Inflammatory macrophage treated with lipopolysaccharide for 1 hour (primary cell): ENCODE measurements at regions not wholly inside any gene's neighbourhood (a gene's known extent, or its start where the extent isn't known, plus 50 kb on each side); places are given as distances from the start of the nearest gene placed in this dataset.

Experiments
- DNase-seq, 2 donors: peaks; one replicate each; pipeline ENCODE4 v3.0.0-alpha.2; 2020 to 2022

DNA sequence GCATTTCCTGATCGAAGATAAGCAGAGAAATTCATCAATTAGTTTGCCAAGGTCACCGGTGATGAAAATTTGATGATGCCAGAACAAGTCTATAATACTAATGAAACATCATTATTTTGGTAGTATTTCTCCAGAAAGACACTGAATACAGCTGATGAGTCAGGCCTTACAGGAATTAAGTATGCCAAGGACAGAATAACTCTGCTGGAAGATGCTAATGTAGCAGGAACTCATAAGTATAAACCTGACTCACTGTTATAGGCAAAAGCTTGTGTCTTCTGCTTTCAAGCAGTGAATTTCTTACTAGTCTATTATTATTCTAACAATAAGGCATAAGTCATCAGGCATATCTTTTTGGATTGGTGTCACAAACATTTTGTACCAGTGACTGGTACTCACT is 1825.1 kb upstream of the IGFBP7 start:
- DNase-seq = no peak

DNA sequence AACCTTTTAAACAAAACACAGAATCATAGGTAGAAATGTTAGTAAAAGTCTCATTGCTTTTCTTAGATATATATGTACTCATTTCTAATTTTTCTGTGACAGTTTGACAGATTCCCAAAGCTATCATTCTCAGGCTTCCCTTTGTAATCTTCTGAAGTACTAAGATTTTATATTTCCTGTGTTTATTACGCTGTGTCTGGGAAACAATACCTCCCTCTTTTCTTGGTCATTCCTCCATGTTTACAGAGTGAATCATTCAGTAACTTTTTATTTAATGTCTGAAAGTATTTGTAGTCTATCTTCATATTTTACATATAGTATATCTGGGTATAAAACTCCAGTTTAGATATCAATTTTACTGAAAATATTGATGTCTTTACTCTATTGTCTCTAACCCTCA is 1826.3 kb upstream of the IGFBP7 start:
- DNase-seq = no peak

DNA sequence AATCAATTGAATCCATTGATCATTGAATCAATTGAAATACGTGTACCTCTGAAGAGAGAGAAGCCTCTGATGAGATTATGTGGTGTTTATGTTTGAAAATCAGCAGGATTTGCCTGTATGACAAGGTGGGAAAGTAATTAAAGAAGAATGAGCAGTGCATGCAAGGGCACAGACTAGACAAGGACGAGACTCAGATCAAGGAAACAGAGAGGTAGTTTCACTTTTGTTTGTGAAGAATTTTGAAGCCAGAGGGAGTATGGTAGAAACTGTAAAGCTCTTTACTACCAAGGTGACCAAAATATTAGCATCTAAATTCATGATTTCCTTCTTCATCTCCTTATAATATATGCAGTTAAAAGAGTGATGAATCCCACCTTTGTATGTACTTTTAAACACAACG is 1830.0 kb upstream of the IGFBP7 start:
- no peak for DNase-seq

DNA sequence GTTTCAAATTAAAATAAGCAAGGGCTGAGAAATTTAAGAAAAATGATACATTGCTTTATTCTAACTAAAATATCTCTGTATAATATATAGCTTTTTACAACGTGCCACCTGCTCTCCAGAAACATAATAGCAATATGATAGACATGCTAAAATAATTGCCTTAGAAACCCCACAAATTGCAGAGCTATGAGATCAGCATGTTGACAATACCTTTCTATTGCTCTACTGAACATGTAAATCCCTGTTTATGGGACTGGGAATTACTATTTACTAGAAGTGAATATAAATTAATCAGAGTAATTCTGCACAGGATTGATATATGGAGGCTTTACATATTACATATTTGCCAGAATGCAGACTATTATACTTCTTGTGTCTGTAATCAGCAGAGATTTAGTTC is 1831.1 kb upstream of the IGFBP7 start:
- DNase-seq = no peak

DNA sequence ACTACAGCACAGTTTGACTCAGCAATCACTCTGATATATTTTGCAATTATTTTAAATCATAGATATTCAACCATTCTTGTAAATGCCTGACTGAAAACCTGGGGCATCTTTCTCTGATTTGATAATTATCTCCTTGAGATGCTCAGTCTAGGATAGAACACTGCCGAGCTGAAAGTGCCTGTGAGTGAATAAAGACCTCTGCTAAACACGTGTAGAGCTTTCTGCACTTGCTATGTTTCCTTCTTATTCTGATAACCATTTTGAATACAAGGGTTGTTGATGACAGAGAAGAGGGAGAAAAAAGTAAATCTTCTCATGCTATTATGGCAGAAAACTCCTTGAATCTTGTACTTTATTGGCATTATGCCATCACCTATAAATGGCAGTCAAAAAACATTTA is 1843.4 kb upstream of the IGFBP7 start:
- no peak for DNase-seq

DNA sequence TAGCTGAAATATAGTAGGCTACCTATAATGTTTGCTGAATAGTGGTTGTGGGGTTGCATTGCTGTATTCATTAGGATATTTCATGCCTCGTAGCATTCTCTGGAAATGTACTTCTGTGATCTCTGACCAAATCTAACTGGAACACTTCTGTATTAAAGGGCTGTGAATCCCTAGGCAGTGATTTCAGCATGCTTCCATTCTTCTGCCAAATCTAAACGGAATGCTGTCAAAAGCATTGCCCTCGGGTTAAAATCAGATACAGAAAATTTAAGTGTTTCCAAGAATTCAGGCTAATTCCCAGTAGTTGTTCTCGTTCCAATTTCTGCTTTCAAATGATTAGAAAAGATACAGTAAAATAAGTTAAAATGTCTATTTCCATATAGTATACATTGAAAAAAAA is 1847.5 kb upstream of the IGFBP7 start:
- DNase-seq = no peak

DNA sequence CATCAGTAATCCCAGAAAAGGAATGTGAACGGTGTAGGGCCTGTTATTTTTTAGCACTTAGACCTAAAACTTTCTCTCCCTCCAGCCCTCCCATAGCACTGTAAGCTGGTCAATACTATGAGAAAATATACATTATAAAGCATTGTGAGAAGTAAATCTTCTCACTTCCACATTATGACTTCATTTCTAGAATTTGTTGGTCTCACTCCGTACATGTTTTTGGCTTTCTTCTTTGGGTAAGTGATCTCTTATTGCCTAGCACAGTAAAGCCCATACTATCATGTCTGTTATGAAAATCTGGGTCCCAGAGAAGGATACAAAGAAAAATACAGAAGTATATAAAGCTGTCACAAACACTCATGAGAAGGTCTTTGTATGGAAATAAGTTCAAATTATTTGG is 1851.1 kb upstream of the IGFBP7 start:
- no peak for DNase-seq

DNA sequence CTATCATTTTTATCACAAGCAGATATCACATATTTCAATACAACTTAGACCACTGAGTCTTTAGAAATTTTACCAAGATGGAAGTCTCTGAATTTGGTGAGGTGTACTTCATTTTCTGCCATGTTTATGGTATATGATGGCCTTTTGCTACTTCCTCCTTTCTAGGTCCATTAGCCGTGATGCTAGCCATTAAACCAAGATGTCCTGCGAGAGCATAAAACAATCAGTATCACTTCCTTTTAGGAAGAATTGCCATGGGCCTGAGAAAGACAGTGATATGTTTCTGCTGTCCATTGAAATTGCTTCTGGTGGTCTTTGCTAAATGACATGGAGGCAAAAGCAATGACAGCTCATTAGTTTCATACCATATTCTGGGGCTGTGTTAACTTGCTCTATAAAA is 1851.7 kb upstream of the IGFBP7 start:
- no peak for DNase-seq

DNA sequence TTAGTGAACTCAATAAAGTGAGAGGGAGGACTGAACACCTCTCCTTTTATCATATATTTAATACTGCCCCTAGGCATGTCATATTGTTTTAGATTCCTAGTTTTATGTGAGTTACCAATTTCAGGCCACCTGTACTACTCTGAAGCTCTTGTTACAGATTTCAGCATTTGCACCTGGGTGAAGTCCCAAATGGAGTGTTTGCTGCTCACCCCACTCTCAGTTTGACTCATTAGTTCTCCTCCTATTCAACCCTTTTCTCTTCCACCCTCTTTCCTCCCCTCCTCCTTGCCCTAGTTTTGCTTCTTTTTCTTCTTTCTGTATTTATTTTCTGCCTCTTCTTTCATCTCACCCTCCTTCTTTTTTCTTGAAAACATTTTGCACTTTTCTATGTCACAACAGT is 1852.2 kb upstream of the IGFBP7 start:
- DNase-seq = no peak

DNA sequence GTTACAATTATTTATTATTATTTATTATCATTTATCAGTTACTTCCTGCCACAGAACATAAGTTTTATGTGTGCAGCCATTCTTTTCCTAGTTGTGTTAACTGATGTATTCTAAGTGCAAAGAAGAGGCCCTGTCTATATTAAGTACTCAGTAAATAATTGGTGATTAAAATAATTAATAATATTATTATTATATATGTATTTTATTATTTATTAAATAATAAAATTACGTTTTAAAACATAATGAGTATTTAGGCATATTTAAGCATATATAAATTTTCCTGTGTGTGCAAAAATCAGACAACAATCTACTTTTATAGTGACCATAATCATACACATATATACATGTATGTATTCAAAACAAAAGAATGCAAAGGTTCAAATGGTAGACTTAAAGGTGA is 1871.6 kb upstream of the IGFBP7 start:
- no peak for DNase-seq

DNA sequence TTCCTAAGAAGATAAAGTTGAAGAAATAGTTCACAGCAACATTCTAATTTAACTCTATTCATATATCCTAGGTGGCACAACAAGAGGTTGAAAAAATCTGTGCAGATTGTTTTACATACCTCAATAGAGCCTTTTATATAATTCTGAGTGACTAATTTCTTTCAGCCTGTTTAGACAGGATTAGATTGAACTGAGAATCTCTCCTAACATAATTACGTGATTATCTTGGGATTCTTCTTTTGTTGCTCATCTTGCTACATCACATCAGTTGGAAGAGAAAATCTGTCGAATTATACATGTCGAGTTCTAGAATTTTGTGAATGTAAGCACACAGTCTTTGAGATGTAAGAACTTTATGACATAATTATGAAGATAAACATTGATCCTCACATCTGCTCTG is 1873.7 kb upstream of the IGFBP7 start:
- no peak for DNase-seq

DNA sequence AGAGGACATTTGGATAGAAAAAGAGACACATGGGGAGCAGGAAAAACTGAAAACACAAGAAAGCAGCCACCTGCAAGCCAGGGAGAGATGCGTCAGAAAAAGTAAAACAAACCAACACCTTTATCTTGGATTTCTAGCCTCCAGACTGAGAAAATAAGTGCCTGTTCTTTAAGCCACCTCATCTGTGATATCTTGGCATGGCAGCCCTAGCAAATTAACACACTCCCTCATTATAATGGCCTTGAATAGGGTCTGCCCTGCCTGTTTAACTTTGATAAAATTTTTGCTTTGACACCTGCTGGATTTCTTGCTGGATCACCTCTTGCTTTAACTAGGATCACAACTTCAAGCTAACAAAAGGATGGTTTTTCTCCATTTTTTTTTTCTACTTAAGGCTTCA is 1892.0 kb upstream of the IGFBP7 start:
- no peak for DNase-seq

DNA sequence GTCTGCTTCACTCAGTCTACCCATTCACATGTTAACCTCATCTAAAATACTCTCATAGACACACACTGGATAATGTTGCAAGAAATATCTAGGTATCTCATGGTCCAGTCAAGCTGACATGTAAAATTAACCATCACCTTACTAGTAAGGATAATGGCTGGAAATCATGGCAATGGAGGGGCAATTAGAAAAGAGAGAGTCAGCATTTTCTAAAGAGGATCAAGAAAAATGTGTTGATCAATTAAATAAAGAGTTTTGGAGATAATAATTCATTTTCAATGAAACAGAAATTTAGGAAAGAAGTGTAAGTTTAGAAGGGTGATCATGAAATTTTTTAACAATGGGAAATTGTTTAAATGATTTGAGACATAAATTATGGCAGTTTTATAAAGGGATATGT is 1914.1 kb upstream of the IGFBP7 start:
- no peak for DNase-seq

DNA sequence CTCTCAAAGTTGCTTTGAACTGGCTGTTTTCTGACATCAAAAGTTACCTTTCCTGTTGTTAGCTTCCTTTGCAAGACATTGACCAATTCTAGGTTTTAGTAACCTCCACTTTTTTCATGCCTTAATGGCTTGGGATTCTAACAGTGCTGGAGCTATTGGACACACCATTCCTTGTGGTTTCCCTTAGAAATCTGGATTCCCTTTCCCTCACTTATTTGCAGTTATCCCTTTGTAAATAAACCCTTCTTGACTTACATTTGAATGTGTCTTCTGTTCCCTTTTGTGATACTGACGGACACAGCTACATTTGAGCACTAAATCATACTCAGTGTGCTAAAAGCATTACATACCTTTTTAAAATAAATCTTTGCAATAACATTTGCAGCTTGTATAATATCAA is 1927.6 kb upstream of the IGFBP7 start:
- DNase-seq = no peak

DNA sequence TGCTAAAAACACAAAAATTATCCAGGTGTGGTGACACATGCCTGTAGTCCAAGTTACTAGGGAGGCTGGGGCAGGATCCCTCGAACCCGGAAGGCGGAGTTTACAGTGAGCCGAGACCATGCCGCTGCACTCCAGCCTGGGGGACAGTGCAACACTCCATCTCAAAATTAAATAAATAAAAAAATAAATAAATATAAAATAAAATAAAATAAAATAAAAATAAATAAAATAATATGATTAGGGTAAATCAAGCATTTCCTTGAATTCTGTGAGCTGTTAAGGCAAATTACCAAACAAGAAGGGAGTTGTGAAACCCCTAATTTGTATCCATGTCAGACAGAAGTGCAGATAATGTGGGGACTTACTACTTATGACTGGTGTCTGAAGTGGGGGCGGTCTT is 1928.9 kb upstream of the IGFBP7 start:
- DNase-seq = no peak

DNA sequence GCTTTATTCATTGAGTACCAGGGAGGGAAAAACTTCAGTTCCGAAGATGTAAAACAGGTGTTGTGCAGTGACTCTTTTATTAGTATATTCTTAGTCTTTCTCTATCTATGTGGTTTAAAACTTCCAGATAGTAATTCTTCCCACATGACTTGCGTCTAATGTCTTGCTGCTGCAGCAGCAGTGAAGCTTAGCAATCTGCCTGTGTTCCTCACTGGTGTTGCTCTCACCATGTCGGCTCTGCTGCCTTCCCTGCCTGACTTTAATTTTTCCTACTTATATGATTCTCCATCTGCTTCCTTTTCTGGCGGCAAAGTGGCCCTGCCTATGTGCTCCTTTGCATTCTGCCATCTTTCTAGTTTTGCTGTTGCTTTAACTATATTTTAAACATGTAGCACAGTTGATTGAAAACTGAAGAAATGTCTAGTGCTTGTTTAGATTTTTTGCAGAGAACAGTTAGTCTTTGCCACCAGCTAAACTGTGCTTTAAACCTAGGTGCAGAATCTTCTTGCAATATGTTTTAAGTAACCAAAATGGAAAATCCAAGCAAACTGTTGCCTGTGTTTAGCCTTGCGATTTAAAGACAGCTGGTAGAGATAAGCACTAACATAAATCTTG is 1934.2 kb upstream of the IGFBP7 start:
- DNase-seq = no peak

DNA sequence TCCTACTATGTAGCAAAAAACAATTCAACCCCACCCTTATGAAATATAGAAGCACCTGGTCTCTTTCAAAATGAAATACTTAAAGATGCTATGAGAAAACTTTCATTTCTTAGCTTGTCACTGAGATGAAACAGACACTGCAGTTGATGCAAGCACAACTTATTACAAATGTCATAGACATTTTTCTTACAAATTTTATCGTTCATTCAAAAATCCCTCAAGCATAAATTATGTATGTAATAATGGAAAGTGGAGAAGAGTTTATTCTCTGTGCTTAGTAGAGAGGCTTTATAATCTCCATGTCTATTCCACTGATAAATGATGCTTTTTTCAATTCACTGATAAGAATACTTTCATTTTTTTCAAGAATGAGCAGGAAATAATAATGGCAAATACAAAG is 1943.9 kb upstream of the IGFBP7 start:
- no peak for DNase-seq

DNA sequence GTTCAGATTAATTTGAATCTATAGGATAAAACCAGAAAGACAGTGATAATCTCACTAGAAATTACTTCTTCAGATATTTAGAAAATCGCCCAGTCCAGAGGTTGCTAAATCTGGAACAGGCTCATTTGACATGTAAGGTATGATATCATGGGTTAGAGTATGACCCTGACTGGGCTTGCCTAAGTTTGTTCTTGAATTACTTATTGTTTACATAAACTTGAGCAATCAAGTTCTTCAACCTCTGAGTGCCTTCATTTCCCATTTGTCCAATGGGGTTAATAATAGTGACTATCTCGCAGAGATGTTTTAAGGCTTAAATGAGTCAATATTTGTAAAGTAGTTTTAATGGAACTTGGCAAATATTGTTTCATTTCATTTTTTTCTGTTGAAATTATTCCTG is 1947.6 kb upstream of the IGFBP7 start:
- DNase-seq = no peak

DNA sequence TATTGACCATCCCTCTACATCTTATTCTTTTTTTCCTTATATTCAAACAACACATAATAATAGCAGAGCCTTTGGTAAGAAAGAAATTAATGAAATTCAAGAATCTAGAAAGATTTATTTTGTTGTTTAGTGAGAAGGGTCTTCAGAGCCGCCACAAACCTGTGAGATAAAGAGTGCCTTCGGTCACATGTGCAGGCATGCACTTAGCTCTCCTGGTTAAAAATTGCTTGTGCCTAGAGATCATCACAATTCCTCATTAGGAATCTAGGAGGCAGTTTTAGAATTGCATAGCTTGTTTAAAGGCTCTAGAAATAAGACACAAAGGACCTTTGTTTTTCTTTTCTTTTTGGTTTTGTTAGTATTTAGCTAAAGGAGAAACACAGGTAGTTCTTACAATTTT is 1948.4 kb upstream of the IGFBP7 start:
- DNase-seq = no peak

DNA sequence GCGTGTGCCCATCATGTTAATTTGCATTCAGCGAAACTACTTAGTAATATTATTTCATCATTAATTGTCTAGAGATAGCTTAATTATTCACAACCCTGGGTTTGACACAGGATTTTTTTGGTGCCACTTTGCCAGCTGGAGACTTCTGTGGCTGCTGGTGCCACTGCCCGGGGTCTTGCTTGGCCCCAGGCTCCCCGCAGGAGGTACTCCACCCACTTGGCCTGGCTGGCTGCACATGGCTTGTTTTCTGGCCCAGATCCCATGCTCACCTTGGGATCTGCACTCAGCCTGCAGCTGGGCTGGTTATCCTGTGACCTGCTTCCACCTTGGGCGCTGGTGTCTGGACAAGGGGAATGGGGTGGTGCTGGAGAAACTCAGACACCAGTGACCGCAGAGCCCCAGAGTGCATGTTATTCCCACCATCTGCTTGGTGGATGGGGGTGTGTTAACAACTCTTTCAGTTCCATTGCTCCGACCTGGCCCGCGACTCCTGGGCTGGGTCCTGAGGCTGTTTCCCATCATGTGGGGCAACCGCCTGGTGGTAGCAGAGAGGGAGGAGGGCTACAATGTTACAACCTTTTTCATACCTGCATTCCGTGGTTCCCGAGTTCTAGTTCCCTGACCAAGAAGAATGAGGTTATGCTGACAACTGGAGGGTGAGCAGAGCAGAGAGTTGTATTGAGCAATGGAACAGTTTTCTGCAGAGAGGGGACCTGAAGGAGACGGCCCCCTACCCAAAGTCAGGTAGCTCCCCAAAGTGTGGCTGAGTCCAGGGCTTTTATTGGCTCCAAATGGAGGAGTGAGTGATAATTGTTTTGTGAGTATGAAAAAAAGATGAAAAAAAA is 1950.0 kb upstream of the IGFBP7 start:
- DNase-seq = no peak

DNA sequence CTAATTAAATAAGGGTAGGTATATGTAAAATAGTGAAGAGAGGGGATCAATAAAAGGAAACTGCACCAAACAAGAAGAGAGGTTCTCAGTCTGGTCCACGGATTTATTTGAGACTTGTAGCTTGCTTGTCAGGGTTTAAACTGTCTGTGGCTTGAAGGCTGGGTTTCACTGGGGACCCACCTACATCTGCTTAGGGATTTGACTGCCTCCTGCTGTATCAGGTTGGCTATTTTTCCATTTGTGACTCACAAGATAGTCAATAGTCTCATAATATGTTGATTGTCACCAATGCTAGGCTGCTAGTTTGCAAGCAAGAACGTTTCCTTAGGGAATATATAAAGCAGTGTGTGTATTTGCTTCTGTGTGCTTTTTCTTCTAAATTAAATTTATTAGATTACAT is 1950.7 kb upstream of the IGFBP7 start:
- DNase-seq = no peak

DNA sequence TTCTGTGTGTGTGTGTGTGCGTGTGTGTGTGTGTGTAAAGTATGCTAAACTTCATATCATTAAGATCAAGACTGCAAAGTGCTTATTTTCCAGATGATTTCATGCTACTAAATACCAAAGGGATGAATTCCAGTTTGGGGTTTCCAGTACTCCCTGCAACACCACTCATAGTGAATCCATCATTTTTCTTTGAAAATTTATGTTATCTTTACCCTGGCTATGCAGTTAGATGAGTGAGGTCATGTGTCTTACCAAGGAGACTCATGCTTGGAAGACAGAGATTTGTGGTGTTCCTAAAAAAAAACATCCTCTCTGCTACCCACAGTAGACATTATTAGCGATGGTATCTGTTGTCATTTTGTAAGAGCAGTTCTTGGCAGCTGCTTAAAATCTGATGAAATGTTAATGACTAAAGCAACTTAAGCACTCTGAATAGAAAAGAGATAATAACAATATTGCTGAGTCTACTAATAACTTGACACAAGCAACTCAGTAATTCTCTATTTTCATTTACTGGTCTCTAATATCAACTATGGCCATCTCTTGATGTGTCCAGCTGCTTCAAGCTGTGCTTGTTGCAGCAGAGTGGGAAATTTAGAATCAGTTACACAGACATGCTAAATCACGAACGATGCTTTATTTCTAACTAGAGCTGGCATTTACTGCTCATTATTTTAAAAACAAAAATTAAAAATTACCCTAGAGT is 1953.0 kb upstream of the IGFBP7 start:
- DNase-seq = no peak

DNA sequence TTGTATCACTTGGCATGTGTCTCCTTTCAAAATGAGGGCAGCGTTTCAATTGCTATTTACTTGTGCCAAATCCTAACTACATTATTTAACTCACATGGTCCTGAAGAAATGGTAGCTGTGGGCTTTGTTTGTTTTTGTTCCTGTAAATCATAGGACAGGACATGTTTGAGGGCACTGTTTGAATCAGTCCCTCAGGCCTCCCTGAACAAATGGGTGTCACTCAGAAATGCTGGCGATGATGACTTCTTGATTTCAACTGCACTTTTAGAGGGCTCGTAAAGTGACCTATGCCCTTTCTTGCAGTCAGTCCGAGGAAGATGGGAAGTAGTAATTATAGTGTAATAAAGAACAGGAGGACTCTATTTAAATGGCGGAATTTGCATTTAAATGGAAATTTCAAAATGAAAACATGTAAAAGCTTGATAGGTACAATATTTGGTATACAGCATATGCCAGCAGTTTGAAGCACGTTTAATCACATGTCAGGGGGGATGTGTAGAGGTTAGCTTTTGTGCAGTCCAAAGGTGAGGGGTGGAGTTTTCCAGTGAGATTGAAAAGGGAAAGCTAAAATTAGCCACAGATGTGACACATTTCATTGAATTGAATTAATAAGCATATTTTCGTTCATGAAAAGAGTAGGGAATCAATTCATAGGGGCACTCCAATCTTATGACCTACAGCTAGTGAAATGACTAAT is 1958.7 kb upstream of the IGFBP7 start:
- no peak for DNase-seq

DNA sequence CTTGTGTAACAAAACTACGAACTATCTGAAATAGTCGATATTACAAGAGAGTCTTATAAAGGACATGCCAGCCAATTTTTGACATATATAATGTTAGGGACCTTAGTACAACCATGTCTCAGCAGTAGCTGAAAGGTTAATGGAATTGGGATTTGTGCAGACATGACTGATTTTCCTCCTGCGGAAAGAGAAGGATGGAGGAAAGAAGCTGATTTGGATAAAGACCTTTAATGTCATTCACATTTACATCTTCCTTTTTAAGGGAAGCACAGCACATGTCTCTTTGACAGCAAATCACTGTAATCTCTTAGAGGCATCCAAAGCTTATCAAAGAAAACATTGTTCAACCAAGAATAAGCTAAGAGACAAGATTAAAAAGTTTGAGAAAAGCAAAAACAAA is 1976.2 kb upstream of the IGFBP7 start:
- DNase-seq = no peak
